ENCODE measurements at regions not wholly inside any gene's neighbourhood (a gene's known extent, or its start where the extent isn't known, plus 50 kb on each side); places are given as distances from the start of the nearest gene placed in this dataset.

GRCh38 chr6:87923389-87924050 is 124.1 kb upstream of the SPACA1 start:
- Histone ChIP-seq H3K27ac (no peak overlapping the region), H3K4me1 (no peaks in the 10 kb centered on the region), H3K4me3 (replicated peaks in 1 of 3) (no peak overlapping the region), H3K27me3 (no peaks in the 10 kb centered on the region), H3K36me3 (no peaks in the 10 kb centered on the region), H3K9me3 (no peaks in the 10 kb centered on the region)
- intact Hi-C loops (cut with DNase I), result no loop called here
- TF ChIP-seq POLR2A (IDR thresholded peaks at IDR 0.05), result no peak
- TF ChIP-seq, protein P1, sequence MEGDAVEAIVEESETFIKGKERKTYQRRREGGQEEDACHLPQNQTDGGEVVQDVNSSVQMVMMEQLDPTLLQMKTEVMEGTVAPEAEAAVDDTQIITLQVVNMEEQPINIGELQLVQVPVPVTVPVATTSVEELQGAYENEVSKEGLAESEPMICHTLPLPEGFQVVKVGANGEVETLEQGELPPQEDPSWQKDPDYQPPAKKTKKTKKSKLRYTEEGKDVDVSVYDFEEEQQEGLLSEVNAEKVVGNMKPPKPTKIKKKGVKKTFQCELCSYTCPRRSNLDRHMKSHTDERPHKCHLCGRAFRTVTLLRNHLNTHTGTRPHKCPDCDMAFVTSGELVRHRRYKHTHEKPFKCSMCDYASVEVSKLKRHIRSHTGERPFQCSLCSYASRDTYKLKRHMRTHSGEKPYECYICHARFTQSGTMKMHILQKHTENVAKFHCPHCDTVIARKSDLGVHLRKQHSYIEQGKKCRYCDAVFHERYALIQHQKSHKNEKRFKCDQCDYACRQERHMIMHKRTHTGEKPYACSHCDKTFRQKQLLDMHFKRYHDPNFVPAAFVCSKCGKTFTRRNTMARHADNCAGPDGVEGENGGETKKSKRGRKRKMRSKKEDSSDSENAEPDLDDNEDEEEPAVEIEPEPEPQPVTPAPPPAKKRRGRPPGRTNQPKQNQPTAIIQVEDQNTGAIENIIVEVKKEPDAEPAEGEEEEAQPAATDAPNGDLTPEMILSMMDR (IDR thresholded peaks at IDR 0.05), result no peak
- DNase-seq, result no peak
- WGBS, 2 donors, result 93 to 95% methylated on average over 7 of the region's 7 CpGs

- Histone ChIP-seq H3K36me3 (no peaks in the 10 kb centered on the region), H3K9me3 (no peaks in the 10 kb centered on the region), H3K4me1 (no peaks in the 10 kb centered on the region), H3K27ac (no peak overlapping the region), H3K4me3 (replicated peaks in 1 of 3) (no peak overlapping the region), H3K27me3 (no peaks in the 10 kb centered on the region)
- TF ChIP-seq POLR2A (IDR thresholded peaks at IDR 0.05), result no peak
- TF ChIP-seq, protein P1 (IDR thresholded peaks at IDR 0.05), result no peak
- no peak for DNase-seq
- WGBS, 2 donors, result 54 to 72% methylated on average over 2 of the region's 2 CpGs
- intact Hi-C loops (cut with DNase I), result no loop called here
Measured at GRCh38 chr6:87922947-87923330, 124.7 kb upstream of the SPACA1 start.

DNA sequence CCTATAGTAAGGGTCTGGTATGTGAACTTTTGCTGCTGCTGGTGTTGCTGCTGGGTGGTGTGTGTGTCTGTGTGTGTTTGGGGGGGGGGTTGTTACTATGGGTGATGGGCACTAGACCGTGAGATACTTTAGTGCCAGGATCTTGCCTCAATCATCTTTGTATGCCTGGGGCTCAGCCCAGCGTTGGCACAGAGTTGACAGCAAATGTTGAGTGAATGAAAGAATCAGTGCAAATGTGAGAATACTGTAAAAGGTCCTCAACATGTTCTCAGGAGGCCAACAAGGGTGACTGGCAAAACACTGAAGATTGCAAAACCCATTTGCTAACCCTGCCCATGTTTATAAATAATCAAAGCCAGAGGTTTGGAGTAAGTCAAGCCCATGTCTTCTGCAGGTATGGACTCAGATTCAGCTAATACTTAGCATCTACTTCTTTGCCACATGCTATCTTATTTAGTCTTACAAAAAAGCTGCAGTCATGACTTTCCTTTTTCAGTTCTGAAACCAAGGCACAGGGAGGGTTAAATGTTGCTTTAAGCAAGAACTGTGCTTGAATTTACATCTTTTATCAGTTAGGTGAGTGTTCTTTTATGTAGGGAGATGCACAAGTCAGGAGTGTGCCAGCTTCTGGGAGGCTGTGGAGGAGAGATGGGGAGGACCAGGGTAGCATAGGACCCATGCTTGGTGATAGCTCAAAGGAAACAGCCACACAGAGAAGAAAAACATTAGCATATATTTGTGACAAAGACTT is 125.3 kb upstream of the SPACA1 start:
- H3K4me1 ChIP-seq, result no peaks in the 10 kb centered on the region
- 27 to 31% methylated on average over 2 of the region's 2 CpGs for WGBS, 2 donors
- H3K27ac ChIP-seq, result no peak overlapping the region
- no peaks in the 10 kb centered on the region for H3K9me3 ChIP-seq
- peak in 1 of 2 donors; percentile 5 for DNase-seq
- no peaks in the 10 kb centered on the region for H3K36me3 ChIP-seq
- H3K4me3 ChIP-seq (replicated peaks in 1 of 3), result no peak overlapping the region
- no peak for TF ChIP-seq POLR2A (IDR thresholded peaks at IDR 0.05)
- TF ChIP-seq, protein P1 (IDR thresholded peaks at IDR 0.05), result no peak
- H3K27me3 ChIP-seq, result no peaks in the 10 kb centered on the region
- intact Hi-C loops (cut with DNase I), result no loop called here

DNA sequence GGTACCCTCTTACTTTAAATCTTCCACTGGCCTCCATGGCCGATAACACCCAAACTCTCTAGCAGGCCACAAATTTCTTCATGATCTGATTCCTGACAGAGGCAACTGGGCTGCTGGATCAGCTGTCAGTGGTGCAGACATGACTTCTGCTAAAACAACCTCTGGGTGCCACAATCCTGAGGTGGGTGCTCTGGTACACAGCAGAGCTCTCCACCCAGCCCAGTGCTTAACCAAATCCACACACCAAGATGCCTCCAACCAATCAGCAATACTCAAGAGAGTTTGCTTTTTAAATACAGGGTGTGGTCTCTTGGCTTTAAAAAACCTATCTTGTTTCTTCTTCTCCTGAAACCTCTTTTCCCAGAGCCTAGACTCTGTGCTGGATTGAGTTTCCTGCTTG is 126.6 kb upstream of the SPACA1 start:
- no peak overlapping the region for H3K4me3 ChIP-seq (replicated peaks in 1 of 3)
- H3K9me3 ChIP-seq, result no peaks in the 10 kb centered on the region
- H3K27me3 ChIP-seq, result no peaks in the 10 kb centered on the region
- DNase-seq, result no peak
- TF ChIP-seq POLR2A (IDR thresholded peaks at IDR 0.05), result no peak
- TF ChIP-seq, protein P1 (IDR thresholded peaks at IDR 0.05), result no peak
- no peaks in the 10 kb centered on the region for H3K36me3 ChIP-seq
- H3K27ac ChIP-seq, result no peak overlapping the region
- intact Hi-C loops (cut with DNase I), result no loop called here
- no peaks in the 10 kb centered on the region for H3K4me1 ChIP-seq
- WGBS, 2 donors, result 89 to 97% methylated on average over 1 of the region's 1 CpG

DNA sequence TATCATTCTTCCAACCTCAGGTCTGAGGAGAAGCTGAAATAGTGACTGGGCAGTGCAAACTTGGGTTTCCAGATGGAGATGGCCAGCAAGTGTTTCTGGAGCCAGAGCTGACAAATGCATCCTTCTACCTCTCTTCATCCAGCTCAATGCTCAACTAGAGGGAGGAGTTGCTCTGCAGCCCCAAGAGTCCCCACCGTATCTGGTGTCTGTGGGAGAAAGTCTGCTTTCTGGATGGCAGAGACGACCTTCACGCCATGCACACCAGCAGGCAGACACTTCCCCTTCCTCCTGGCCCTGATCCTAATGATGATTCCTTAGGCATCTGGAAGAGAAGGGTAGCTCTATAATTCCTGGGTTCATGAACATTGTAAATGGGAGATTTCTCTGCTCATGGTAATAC is 127.4 kb upstream of the SPACA1 start:
- DNase-seq, result no peak
- TF ChIP-seq POLR2A (IDR thresholded peaks at IDR 0.05), result no peak
- TF ChIP-seq, protein P1 (IDR thresholded peaks at IDR 0.05), result no peak
- intact Hi-C loops (cut with DNase I), result no loop called here
- Histone ChIP-seq H3K27me3 (no peaks in the 10 kb centered on the region), H3K36me3 (no peaks in the 10 kb centered on the region), H3K4me3 (replicated peaks in 1 of 3) (no peak overlapping the region), H3K27ac (no peak overlapping the region), H3K9me3 (no peaks in the 10 kb centered on the region), H3K4me1 (no peaks in the 10 kb centered on the region)
- 86 to 90% methylated on average over 3 of the region's 3 CpGs for WGBS, 2 donors

All from thyroid gland (tissue), 4 donors.